ENCODE measurements at regions not wholly inside any gene's neighbourhood (a gene's known extent, or its start where the extent isn't known, plus 50 kb on each side); places are given as distances from the start of the nearest gene placed in this dataset.
"Not testable (repeated sequence)": the region's sequence is repeated elsewhere in the genome, so short reads cannot be mapped to it uniquely, and the experiment has no call there.

DNA sequence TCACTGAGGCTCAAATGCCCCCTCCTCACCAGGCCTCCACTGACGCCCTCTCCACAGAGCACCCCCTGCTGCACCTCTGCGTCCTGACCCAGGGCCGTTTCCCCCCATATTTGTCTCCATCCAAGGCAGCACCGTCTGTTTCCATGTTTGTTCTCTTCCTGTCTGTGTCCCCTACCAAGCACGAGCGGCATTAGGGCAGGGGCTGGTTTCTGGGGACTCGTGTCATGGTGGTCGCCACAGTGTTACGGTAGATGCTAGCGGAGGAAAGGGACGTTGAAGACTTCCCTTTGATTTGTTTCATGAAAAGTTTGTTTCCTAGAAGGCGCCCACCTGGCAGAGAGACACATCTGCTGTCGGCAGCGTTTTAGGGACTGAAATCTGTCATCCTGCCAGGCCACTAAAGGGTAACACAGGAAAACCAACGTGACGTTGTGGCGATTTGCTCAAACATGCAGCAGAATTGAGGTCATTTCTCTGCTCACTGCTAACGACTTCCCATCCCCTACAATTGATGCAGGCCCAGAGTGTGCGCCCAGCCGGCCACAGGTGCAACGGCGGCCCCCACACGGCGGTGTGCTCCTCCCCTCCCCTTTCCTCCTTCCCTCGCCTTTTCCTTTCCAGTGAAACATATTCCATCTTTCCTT is 79.3 kb upstream of the IRX4 start:
- Histone ChIP-seq H3K36me3 (ENCODE audit: control insufficient read depth, insufficient read depth, low read length) (no peaks in the 10 kb centered on the region), H3K9ac (ENCODE audit: low read length) (no peak overlapping the region)

DNA sequence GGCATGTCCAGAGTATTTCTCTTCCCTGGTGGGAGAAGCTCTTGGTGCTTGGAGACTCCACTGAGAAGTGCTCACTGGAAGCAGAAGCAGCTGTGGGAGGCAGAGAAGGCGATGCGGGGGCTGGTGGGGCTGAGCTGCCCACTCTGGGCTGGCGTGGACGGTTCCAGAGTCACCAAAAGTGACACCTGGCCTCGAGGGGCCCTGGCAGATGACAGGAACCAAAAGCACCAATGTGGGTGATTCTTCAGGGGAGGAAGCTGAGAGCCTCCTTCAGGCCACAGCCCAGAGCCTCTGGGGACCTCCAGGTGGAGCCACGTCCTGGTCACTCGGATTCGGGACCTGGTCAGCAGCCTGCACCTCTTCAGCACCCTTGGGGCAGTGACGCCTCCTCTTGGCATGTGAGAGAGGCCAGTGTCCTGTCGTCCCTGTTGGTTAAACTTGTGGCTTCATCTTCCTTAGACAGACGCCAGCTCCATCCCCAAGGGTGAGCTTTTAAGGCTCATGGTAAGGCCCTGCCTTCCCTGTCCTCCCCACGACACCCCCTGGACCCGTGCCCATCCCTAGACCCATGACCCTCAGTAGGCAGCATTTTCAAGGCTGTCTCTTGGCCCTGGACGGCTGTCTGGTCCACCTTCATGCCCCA is 78.7 kb upstream of the IRX4 start:
- no peaks in the 10 kb centered on the region for H3K36me3 ChIP-seq (ENCODE audit: control insufficient read depth, insufficient read depth, low read length)
- no peaks in the 10 kb centered on the region for H3K27me3 ChIP-seq (ENCODE audit: control insufficient read depth, insufficient read depth, low read length)
- H3K9ac ChIP-seq (ENCODE audit: low read length) = no peak overlapping the region
- no peak overlapping the region for H3K27ac ChIP-seq (ENCODE audit: low read depth, low read length)
- H3K4me1 ChIP-seq (ENCODE audit: control insufficient read depth, insufficient read depth, low read length) = no peaks in the 10 kb centered on the region
- H3K4me3 ChIP-seq (ENCODE audit: low read length) = no peak overlapping the region

More for the DNA sequence above, 79.3 kb upstream of the IRX4 start:
- Histone ChIP-seq H3K27me3 (ENCODE audit: control insufficient read depth, insufficient read depth, low read length) (no peaks in the 10 kb centered on the region), H3K4me3 (ENCODE audit: low read length) (no peak overlapping the region), H3K27ac (ENCODE audit: low read depth, low read length) (no peak overlapping the region), H3K4me1 (ENCODE audit: control insufficient read depth, insufficient read depth, low read length) (no peaks in the 10 kb centered on the region)

DNA sequence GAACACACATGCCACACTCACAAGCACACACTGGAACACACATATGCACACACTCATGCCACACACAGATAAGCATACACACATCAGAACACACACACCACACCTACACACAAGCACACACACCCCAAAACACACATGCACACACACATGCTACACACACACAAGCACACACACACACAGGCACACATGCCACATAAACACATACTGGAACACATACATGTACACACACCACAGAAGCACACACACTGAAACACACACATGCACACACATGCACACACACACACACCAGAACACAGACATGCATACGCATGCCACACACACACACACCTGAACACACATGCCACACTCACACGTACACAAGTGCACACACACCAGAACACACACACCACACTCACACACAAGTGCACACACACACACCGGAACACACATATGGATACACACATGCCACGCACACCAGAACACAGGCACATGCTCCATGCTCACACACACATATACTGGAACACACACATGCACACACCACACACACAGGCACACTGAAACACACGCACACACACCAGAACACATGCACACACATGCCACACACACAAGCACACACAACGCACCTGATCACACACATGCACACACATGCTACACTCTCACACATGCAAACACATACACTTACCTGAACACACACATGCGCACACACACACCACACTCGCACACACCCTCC is 78.0 kb upstream of the IRX4 start:
- Histone ChIP-seq H3K4me1 (ENCODE audit: control insufficient read depth, insufficient read depth, low read length) (no peaks in the 10 kb centered on the region), H3K9ac (ENCODE audit: low read length) (no peak overlapping the region), H3K27ac (ENCODE audit: low read depth, low read length) (no peak overlapping the region), H3K4me3 (ENCODE audit: low read length) (no peak overlapping the region), H3K27me3 (ENCODE audit: control insufficient read depth, insufficient read depth, low read length) (no peaks in the 10 kb centered on the region), H3K36me3 (ENCODE audit: control insufficient read depth, insufficient read depth, low read length) (no peaks in the 10 kb centered on the region)

DNA sequence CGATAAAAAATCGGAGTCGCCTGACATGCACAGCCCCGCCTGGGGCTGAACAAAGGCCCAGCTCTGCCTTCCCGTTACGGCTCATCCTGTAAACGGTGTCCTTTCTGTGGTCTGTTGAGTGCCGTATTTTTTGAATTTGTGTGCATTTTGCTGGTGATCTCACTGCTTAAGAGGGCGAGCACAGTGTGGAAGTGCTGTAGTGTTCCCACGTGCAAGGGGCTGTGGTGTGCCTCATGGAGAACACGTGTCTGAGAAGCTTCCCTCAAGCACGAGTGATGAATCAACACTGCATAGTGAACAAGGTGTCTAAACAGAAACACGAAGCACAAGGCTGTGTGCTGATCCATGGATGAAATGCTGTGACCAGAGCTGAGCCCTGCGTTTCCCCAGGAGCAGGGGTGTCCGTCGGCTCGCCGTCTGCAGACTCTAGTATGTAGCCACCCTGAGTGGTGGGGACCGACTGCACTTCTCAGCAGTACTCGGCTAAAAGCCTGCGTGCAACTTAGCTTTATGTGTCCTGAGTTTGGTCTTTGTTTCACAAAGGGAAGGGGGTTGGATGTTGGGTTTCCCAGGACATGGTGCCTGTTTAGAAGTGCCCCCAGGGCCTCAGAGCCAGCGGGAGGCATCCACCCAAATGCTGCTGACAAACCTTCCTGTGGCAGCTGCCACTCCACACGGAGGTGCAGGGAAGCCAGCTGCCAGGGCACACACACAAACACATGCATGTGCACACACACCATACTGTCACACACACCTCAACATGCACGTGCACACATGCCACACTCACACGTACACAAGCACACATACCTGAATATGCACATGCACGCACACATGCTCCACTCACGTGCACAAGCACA is 77.2 kb upstream of the IRX4 start:
- Histone ChIP-seq H3K27me3 (ENCODE audit: control insufficient read depth, insufficient read depth, low read length) (no peaks in the 10 kb centered on the region), H3K4me1 (ENCODE audit: control insufficient read depth, insufficient read depth, low read length) (no peaks in the 10 kb centered on the region), H3K9ac (ENCODE audit: low read length) (no peak overlapping the region), H3K36me3 (ENCODE audit: control insufficient read depth, insufficient read depth, low read length) (no peaks in the 10 kb centered on the region), H3K27ac (ENCODE audit: low read depth, low read length) (no peak overlapping the region), H3K4me3 (ENCODE audit: low read length) (no peak overlapping the region)

DNA sequence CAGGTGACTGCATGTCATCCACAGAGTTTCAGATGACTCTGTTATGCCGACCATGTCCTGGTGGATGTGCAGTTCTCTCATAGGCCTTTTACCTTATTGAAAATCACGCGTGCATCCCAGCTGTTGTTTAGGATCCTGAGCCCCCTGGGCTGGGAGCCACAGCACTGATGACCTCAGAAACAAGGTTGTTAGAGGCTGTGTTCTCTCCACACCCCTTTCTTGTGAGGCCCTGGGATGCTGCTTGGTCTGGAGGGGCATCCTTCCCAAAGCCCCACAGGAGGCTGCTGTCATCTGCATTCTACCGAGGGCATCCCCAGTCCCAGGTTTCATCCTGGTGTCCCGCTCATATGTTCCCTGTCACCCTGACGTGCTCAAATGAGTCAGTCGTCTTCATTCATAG is 76.5 kb upstream of the IRX4 start:
- no peak overlapping the region for H3K9ac ChIP-seq (ENCODE audit: low read length)
- no peak overlapping the region for H3K4me3 ChIP-seq (ENCODE audit: low read length)
- H3K36me3 ChIP-seq (ENCODE audit: control insufficient read depth, insufficient read depth, low read length) = no peaks in the 10 kb centered on the region
- H3K27ac ChIP-seq (ENCODE audit: low read depth, low read length) = no peak overlapping the region
- H3K27me3 ChIP-seq (ENCODE audit: control insufficient read depth, insufficient read depth, low read length) = no peaks in the 10 kb centered on the region
- H3K4me1 ChIP-seq (ENCODE audit: control insufficient read depth, insufficient read depth, low read length) = no peaks in the 10 kb centered on the region

- Histone ChIP-seq H3K36me3 (ENCODE audit: control insufficient read depth, insufficient read depth, low read length) (no peaks in the 10 kb centered on the region), H3K9ac (ENCODE audit: low read length) (no peak overlapping the region), H3K4me1 (ENCODE audit: control insufficient read depth, insufficient read depth, low read length) (no peaks in the 10 kb centered on the region), H3K4me3 (ENCODE audit: low read length) (no peak overlapping the region), H3K27ac (ENCODE audit: low read depth, low read length) (no peak overlapping the region), H3K27me3 (ENCODE audit: control insufficient read depth, insufficient read depth, low read length) (no peaks in the 10 kb centered on the region)
Observed at GRCh38 chr5:1958211-1959010, 75.7 kb upstream of the IRX4 start.

DNA sequence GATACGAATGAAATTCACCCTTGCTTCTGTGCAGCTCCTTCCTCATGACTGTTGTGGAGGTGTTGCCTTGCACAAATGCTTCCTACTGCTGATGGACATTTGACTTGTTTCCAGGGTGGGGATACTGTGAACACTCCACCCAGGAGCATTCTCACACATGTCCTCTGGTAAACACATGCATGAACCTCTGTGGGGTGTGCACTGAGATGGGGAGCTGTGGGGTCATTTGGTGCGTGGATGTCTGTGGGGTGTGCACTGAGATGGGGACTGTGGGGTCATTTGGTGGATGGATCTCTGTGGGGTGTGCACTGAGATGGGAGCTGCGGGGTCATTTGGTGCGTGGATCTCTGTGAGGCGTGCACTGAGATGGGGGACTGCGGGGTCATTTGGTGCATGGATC is 72.9 kb upstream of the IRX4 start:
- Histone ChIP-seq H3K27me3 (ENCODE audit: control insufficient read depth, insufficient read depth, low read length) (no peaks in the 10 kb centered on the region), H3K4me3 (ENCODE audit: low read length) (no peak overlapping the region), H3K4me1 (ENCODE audit: control insufficient read depth, insufficient read depth, low read length) (no peaks in the 10 kb centered on the region), H3K27ac (ENCODE audit: low read depth, low read length) (no peak overlapping the region), H3K9ac (ENCODE audit: low read length) (no peak overlapping the region), H3K36me3 (ENCODE audit: control insufficient read depth, insufficient read depth, low read length) (no peaks in the 10 kb centered on the region)

DNA sequence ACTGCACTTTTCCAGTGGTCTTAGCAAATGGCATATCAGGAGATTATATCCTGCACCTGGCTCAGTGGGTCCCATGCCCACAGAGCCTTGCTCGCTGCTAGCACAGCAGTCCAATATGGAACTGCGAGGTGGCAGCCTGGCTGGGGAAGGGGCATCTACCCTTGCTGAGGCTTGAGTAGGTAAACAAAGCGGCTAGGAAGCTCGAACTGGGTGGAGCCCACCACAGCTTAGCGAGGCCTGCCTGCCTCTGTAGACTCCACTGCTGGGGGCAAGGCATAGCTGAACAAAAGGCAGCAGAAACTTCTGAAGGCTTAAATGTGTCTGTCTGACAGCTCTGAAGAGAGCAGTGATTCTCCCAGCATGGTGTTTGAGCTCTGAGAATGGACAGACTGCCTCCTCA is 71.0 kb upstream of the IRX4 start:
- H3K27ac ChIP-seq (ENCODE audit: low read depth, low read length); H3K4me1 ChIP-seq (ENCODE audit: control insufficient read depth, insufficient read depth, low read length); H3K36me3 ChIP-seq (ENCODE audit: control insufficient read depth, insufficient read depth, low read length); H3K27me3 ChIP-seq (ENCODE audit: control insufficient read depth, insufficient read depth, low read length); H3K9ac ChIP-seq (ENCODE audit: low read length); H3K4me3 ChIP-seq (ENCODE audit: low read length): not testable (repeated sequence)

DNA sequence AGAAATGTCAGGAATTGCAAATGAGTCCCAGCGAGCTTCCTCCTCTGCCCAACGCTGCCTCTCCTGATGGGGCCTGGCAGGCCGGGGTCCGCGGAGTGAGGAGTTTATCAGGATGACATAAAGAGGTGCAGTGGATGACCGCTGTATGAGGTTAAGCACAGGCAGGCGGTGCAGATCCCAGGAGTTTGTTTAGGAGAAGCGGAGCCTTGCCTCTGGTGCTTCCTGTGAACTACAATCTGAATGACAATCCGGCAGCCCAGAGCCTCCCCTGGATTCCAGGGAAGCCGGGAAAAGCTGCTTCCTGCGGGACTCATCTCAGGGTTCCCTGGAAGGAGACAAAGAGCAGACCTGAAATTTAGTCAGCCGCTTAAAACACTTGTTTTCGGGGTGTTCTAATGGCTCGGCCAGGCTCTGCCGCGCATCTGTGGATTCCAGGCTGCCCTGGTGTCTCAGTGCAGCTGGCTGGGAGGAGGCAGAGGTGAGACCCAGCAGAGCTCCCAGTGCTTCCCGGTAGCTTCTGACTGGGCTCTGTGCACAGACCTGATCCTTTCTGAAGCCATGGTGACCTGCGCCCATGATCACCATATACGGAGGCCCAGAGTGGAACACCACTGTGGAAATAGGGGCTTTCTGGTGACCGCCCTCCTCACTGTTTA is 69.8 kb upstream of the IRX4 start:
- no peaks in the 10 kb centered on the region for H3K36me3 ChIP-seq (ENCODE audit: control insufficient read depth, insufficient read depth, low read length)
- H3K4me1 ChIP-seq (ENCODE audit: control insufficient read depth, insufficient read depth, low read length) = no peaks in the 10 kb centered on the region
- no peaks in the 10 kb centered on the region for H3K27me3 ChIP-seq (ENCODE audit: control insufficient read depth, insufficient read depth, low read length)
- no peak overlapping the region for H3K9ac ChIP-seq (ENCODE audit: low read length)
- no peak overlapping the region for H3K4me3 ChIP-seq (ENCODE audit: low read length)
- H3K27ac ChIP-seq (ENCODE audit: low read depth, low read length) = no peak overlapping the region

- Histone ChIP-seq H3K27me3 (ENCODE audit: control insufficient read depth, insufficient read depth, low read length) (no peaks in the 10 kb centered on the region), H3K9ac (ENCODE audit: low read length) (no peak overlapping the region), H3K4me3 (ENCODE audit: low read length) (no peak overlapping the region), H3K36me3 (ENCODE audit: control insufficient read depth, insufficient read depth, low read length) (no peaks in the 10 kb centered on the region), H3K4me1 (ENCODE audit: control insufficient read depth, insufficient read depth, low read length) (no peaks in the 10 kb centered on the region), H3K27ac (ENCODE audit: low read depth, low read length) (no peak overlapping the region)
Observed at GRCh38 chr5:1952021-1952420, 69.3 kb upstream of the IRX4 start.

GRCh38 chr5:1951165-1951816 is 68.6 kb upstream of the IRX4 start:
- Histone ChIP-seq H3K36me3 (ENCODE audit: control insufficient read depth, insufficient read depth, low read length) (no peaks in the 10 kb centered on the region), H3K4me3 (ENCODE audit: low read length) (no peak overlapping the region), H3K4me1 (ENCODE audit: control insufficient read depth, insufficient read depth, low read length) (no peaks in the 10 kb centered on the region), H3K27ac (ENCODE audit: low read depth, low read length) (no peak overlapping the region), H3K9ac (ENCODE audit: low read length) (no peak overlapping the region), H3K27me3 (ENCODE audit: control insufficient read depth, insufficient read depth, low read length) (no peaks in the 10 kb centered on the region)
